GM19240 (cell line): ENCODE measurements at regions not wholly inside any gene's neighbourhood (a gene's known extent, or its start where the extent isn't known, plus 50 kb on each side); places are given as distances from the start of the nearest gene placed in this dataset.

Source experiments
- DNase-seq: peaks from one replicate; pipeline ENCODE4 v3.0.0; 2011; ENCODE audit warnings: low spot score; ENCODE audit not compliant: insufficient read length

GRCh38 chr3:59546522-59546921, 496.7 kb upstream of the CFAP20DC start:
- DNase-seq = no peak

GRCh38 chr3:59545374-59545773, 495.5 kb upstream of the CFAP20DC start:
- DNase-seq = no peak

DNA sequence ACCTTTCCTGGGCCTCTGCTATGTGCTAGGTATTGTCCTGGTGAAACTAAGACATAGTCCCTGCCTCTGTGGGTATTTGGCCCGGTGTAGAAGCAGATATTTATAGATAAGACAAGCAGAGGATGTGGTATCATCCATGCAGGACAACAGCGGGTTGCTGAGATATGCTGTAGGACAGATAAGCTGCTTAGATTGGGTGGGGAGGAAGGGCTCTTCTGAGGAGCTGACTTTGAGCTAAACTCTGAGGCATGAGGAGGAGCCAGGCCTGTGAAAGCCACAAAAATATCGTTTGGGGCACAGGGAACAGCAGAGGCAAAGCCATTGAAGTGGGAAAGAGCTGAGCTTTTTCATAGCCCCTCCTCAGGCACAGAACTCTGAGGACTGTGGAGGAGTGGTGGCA, 492.5 kb upstream of the CFAP20DC start:
- no peak for DNase-seq

DNA sequence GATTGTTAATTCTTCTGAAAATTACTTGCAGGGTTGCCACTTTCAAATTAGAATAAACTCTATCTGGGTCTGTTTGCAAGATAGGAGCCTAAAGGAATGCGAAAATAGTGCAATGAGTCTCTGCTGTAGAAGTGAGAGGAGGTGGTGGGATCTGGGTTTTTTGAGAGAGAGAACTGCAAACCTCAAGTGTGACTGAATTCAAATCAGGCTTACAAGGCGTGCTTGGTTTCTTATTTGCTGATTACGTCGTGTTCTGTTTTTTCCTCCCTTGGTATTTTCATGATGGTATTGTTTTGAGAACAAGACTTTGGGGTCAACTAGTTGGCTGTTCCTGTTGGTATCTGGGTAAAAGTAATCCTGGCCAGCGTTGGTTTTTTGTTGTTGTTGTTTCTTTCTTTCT, 490.9 kb upstream of the CFAP20DC start:
- peak; percentile 2 for DNase-seq

GRCh38 chr3:59540241-59540640, 490.4 kb upstream of the CFAP20DC start:
- DNase-seq = no peak

DNA sequence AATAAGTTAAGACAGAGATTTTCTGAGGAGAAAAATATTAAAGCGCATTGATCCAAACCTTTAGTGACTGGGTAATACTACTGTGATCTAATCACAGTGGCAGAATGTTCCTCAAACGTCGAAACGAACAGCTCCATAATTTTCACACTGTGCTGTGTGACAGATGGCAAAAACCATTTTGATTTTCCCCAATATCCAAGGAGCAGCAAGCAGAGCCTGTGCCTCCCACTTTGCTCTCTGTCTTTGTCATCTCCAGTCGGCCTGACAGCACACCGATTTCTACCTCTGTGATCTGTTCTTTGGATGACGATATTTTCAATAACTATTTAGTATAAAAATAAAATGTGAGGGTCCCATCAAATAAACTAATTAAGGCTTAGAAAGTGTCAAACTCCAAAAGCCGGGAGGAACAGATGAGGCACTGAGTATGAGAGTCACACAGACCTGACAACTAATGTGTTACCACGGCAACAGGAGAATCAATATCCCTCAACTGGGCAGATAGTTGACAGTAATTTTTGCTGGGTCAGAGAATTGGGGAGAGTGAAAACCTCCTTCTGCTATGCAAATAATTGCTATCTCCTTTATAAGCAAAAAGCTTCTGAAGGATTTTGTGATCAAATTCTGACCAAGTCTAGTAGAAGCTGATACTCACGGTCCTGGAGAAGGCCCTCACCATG, 489.1 kb upstream of the CFAP20DC start:
- DNase-seq = no peak

- DNase-seq = no peak
These were observed 486.0 kb upstream of the CFAP20DC start for GRCh38 chr3:59535791-59536221.

DNA sequence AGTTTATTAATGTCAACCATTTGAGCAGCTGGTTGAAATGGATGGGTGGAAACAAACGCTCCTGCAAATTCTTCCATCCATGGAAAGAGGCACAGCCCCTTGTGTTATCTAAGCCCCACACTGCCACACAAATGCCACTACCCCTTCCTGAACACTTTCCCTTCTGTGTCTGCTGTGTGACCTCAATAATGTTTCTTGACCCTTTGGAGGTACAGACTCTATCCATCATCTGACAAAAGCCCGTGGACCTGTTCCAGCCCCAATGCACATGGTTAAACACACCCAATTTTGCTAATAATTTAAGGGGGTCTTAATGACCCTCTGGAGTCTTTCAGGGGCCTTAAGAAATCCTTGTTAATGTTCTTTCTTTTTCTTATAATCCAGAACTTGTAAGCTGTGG, 482.2 kb upstream of the CFAP20DC start:
- DNase-seq = no peak

- no peak for DNase-seq
These were observed 481.4 kb upstream of the CFAP20DC start for GRCh38 chr3:59531066-59531745.

- no peak for DNase-seq
These were observed 478.4 kb upstream of the CFAP20DC start for GRCh38 chr3:59528251-59528650.

DNA sequence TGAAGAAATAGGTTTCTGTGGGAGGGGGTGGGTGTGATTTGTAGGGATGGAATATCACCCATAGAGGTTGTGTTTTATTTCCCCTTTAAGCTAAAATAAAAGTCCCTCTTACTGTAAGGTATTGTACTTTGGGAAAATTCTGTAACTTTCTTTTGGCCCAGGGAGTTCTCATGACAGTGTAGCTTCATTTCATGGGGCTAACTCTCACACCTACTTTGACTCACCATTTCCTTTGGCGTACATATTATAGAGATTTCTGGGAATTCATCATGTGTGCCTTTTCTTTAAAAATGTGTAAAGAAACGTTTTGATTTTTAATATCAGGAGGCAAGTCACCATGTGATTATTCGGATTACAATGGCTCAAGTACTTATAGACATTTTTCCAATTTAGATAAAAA, 477.7 kb upstream of the CFAP20DC start:
- no peak for DNase-seq

GRCh38 chr3:59526999-59527398, 477.2 kb upstream of the CFAP20DC start:
- DNase-seq = no peak

DNA sequence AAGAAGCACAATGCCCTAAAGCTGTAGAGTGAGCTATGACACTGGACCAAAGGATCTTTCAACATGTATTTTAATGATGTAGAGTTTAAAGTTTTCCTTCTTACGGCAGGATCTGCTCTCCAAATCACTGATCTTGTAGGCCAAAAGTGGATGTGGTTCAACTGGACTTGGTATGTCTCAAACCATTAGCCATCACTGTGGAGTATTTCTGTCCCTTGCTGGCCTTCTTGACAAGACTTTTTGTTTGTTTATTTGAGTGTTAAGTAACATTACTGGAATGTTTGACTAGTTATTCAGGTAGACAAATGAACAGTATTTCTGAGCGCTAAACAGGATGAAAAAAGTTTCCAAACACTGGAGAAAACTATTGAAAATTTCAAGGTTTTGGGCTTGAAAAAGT, 472.7 kb upstream of the CFAP20DC start:
- no peak for DNase-seq

DNA sequence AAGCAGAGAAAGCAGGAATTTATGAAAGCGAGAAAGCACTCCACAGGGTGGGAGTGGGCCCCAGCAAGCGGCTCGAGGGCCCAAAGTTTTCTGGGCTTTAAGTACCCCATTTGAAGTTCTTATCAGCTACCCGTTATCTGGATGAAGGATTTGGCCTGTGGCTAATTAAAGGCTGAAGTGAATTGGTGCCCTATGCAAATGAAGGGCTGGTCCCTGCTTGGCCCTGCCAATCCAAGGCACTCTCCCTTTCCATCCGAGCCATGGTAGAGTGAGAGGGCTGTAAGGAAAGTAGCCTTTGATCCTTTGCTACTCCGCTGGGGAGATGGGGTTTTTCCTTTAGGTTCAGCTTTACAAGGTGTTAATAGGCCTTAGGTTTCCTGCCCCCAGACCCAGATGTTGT, 469.3 kb upstream of the CFAP20DC start:
- DNase-seq = no peak

- DNase-seq = no peak
These were observed 468.6 kb upstream of the CFAP20DC start for GRCh38 chr3:59518283-59519055.

GRCh38 chr3:59517388-59517787, 467.6 kb upstream of the CFAP20DC start:
- DNase-seq = no peak

DNA sequence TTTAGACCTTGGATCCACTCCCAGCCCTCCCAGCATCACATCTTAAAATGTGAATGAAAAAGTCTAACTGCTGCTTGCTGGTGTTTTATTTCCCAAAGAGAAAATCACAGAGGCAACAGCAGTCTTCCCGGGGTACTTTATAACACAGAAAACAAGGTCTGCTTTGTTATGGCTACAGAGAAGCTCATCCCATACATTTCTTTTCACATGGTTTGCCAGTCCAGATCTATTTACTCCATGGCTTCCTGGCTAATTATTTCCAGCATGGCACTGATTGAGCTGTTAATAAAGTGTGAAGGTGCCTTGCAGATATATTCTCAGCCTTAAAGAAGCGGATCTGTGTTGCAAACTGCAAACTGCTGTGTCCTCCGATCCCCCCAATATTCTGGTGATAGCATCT, 466.1 kb upstream of the CFAP20DC start:
- DNase-seq = no peak

GRCh38 chr3:59514865-59515482, 465.1 kb upstream of the CFAP20DC start:
- no peak for DNase-seq

DNA sequence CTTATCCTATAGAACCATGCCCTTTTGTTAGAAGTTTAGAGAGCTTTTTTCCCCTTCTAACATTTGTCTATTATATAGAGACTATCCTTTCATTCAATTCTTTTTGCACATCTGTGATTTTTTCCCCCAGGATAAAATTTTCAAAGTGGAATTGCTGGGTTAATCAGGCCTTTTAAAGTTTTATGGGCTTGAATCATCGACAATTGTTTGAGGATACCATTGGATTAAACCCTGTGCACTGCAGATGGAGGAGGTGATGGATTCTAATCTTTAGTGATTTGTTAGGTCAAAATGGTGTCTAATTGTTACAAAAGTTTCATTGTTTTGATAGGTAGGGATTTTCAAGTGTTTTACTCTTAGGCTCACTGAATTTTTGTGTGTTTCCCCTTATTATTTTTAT, 463.7 kb upstream of the CFAP20DC start:
- no peak for DNase-seq

- DNase-seq = no peak
These were observed 462.2 kb upstream of the CFAP20DC start for GRCh38 chr3:59512066-59512465.

GRCh38 chr3:59510576-59510975, 460.8 kb upstream of the CFAP20DC start:
- no peak for DNase-seq

DNA sequence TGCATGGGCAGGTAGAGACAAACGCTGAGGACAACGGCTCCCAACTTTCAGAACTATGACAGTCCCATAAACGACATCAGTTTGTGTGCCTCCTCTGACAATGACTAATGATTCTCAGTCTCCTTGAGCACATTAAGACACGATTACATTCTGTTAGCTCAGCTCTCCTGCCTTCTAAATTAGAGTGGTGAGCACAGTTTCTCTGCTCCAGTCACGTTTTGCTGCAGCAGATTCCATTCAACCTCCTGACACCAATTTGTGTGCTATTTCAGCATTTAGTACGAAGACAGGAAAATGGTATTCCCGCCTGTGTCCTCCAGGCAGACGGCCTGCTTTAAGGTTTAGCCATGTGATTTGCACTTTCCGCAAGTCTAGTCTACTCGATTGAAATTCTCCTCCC, 458.4 kb upstream of the CFAP20DC start:
- no peak for DNase-seq
